ENCODE measurements at regions not wholly inside any gene's neighbourhood (a gene's known extent, or its start where the extent isn't known, plus 50 kb on each side); places are given as distances from the start of the nearest gene placed in this dataset.

GRCh38 chrX:120781403-120781802 lies 94.3 kb downstream of the CT47B1 start:
- Histone ChIP-seq H3K4me1 (ENCODE audit: control insufficient read depth, insufficient read depth, low read length) (no peaks in the 10 kb centered on the region), H3K4me3 (ENCODE audit: low read depth, low read length) (no peak overlapping the region), H3K9me3 (ENCODE audit: control insufficient read depth, insufficient read depth, low read depth, low read length) (no peaks in the 10 kb centered on the region), H3K36me3 (ENCODE audit: control insufficient read depth in 2 of 2, insufficient read depth in 1 of 2, low read length in 2 of 2) (no peaks in the 10 kb centered on the region), H3K27ac (ENCODE audit: extremely low read depth, low read depth, low read length) (no peak overlapping the region)
- POLR2A ChIA-PET = interaction anchor here (0.6 kb wide), 1 partner anchor 150 kb away, joined by 4 read pairs; no protein-coding TSS in a partner anchor
- CTCF ChIA-PET = interaction anchor here (0.6 to 3.1 kb wide), 2 partner anchors 8 to 121 kb away, joined by 10 to 15 read pairs; no protein-coding TSS in a partner anchor
- no peak for TF ChIP-seq ZNF629 (tag by site-specific recombination; IDR thresholded peaks at IDR 0.05)
- TF ChIP-seq ZNF2 (tag by site-specific recombination; IDR thresholded peaks at IDR 0.05) = no peak
- TF ChIP-seq ZNF654 (tag by site-specific recombination; IDR thresholded peaks at IDR 0.05; ENCODE audit: low read depth) = no peak

- Histone ChIP-seq H3K4me1 (ENCODE audit: control insufficient read depth, insufficient read depth, low read length) (no peaks in the 10 kb centered on the region), H3K4me3 (ENCODE audit: low read depth, low read length) (no peak overlapping the region), H3K9me3 (ENCODE audit: control insufficient read depth, insufficient read depth, low read depth, low read length) (no peaks in the 10 kb centered on the region), H3K36me3 (ENCODE audit: control insufficient read depth in 2 of 2, insufficient read depth in 1 of 2, low read length in 2 of 2) (no peaks in the 10 kb centered on the region), H3K27ac (ENCODE audit: extremely low read depth, low read depth, low read length) (no peak overlapping the region)
- ChIA-PET POLR2A (no interaction called here), CTCF (no interaction called here)
- TF ChIP-seq ZNF529 (tag by site-specific recombination; IDR thresholded peaks at IDR 0.05; ENCODE audit: insufficient replicate concordance) = no peak
- no peak for TF ChIP-seq ZNF266 (tag by site-specific recombination; IDR thresholded peaks at IDR 0.05; ENCODE audit: low read depth)
- TF ChIP-seq ZNF184 (tag by site-specific recombination; IDR thresholded peaks at IDR 0.05) = no peak
- no peak for TF ChIP-seq ZNF544 (tag by site-specific recombination; IDR thresholded peaks at IDR 0.05)
- TF ChIP-seq PRDM4 (tag by site-specific recombination; IDR thresholded peaks at IDR 0.05) = no peak
- TF ChIP-seq CTCF (tag by site-specific recombination; IDR thresholded peaks at IDR 0.05) = no peak
- TF ChIP-seq KLF7 (tag by site-specific recombination; IDR thresholded peaks at IDR 0.05; ENCODE audit: borderline replicate concordance) = no peak
- TF ChIP-seq MZF1 (tag by site-specific recombination; IDR thresholded peaks at IDR 0.05; ENCODE audit: borderline replicate concordance) = no peak
- no peak for TF ChIP-seq ZNF23 (tag by site-specific recombination; IDR thresholded peaks at IDR 0.05; ENCODE audit: borderline replicate concordance)
- no peak for TF ChIP-seq ZNF830 (tag by site-specific recombination; IDR thresholded peaks at IDR 0.05; ENCODE audit: low read depth)
- no peak for TF ChIP-seq ZNF341 (tag by site-specific recombination; IDR thresholded peaks at IDR 0.05; ENCODE audit: low read depth)
- no peak for TF ChIP-seq ZNF654 (tag by site-specific recombination; IDR thresholded peaks at IDR 0.05; ENCODE audit: low read depth)
- no peak for TF ChIP-seq ZNF791 (tag by site-specific recombination; IDR thresholded peaks at IDR 0.05)
- no peak for TF ChIP-seq PATZ1 (tag by site-specific recombination; IDR thresholded peaks at IDR 0.05)
- TF ChIP-seq ZNF302 (tag by site-specific recombination; IDR thresholded peaks at IDR 0.05; ENCODE audit: low read depth) = no peak
- no peak for TF ChIP-seq ZNF404 (tag by site-specific recombination; IDR thresholded peaks at IDR 0.05)
These were observed 99.7 kb downstream of the CT47B1 start for GRCh38 chrX:120775959-120776358.

All from HEK293 (cell line).